ENCODE measurements at regions not wholly inside any gene's neighbourhood (a gene's known extent, or its start where the extent isn't known, plus 50 kb on each side); places are given as distances from the start of the nearest gene placed in this dataset.

- TF ChIP-seq, protein P1, sequence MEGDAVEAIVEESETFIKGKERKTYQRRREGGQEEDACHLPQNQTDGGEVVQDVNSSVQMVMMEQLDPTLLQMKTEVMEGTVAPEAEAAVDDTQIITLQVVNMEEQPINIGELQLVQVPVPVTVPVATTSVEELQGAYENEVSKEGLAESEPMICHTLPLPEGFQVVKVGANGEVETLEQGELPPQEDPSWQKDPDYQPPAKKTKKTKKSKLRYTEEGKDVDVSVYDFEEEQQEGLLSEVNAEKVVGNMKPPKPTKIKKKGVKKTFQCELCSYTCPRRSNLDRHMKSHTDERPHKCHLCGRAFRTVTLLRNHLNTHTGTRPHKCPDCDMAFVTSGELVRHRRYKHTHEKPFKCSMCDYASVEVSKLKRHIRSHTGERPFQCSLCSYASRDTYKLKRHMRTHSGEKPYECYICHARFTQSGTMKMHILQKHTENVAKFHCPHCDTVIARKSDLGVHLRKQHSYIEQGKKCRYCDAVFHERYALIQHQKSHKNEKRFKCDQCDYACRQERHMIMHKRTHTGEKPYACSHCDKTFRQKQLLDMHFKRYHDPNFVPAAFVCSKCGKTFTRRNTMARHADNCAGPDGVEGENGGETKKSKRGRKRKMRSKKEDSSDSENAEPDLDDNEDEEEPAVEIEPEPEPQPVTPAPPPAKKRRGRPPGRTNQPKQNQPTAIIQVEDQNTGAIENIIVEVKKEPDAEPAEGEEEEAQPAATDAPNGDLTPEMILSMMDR (IDR thresholded peaks at IDR 0.05; ENCODE audit: extremely low read depth, insufficient read depth, missing control alignments), result no peak
- in situ Hi-C loops (cut with MboI; ENCODE audit: low pct_unique_long_range_greater_than_20kb, low sequenced_read_pairs, unreplicated experiment), result no loop called here
- DNase-seq (ENCODE audit: low spot score), result no peak
Observed at GRCh38 chr15:87368511-87368910, 888.0 kb downstream of the NTRK3 start.

DNA sequence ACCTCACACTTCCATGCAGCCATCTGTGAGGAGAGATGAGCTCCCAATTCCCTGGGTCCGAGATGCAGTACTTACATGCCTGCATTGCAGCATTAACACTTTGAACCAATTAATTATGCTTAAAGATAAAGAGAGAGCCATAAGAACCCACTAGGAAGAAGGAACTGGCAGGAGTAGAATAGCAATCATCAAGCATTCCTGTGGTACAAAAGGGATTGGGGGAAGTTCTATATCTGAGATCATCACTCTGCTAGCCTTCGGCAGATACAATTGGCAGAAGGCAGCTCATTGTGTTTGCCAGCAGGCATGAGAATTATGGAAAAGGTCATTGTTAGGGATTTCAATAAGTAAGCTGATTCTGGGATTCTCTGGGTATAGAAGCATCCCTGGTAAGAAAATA lies 891.4 kb downstream of the NTRK3 start:
- TF ChIP-seq, protein P1 (IDR thresholded peaks at IDR 0.05; ENCODE audit: extremely low read depth, insufficient read depth, missing control alignments), result no peak
- in situ Hi-C loops (cut with MboI; ENCODE audit: low pct_unique_long_range_greater_than_20kb, low sequenced_read_pairs, unreplicated experiment), result no loop called here
- DNase-seq (ENCODE audit: low spot score), result no peak

DNA sequence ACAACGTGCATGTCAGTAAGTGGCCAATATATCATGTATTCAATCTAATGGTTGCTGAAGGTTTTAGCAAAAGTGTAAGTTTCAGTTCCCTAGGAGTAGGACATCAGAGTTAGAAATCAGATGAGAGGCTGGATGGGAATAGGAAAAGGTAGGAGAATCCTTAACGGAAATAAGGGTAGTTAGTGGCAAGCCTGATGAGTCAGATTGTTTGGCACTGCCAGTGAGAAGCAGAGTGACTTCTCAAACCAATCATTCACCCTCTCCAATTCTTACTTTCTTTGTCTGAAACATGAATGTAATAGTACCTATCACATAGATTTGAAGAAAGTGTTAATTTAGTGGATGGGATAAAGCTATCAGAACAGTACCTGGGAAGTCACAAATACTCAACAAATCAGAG lies 894.0 kb downstream of the NTRK3 start:
- no peak for DNase-seq (ENCODE audit: low spot score)
- in situ Hi-C loops (cut with MboI; ENCODE audit: low pct_unique_long_range_greater_than_20kb, low sequenced_read_pairs, unreplicated experiment), result no loop called here
- TF ChIP-seq, protein P1 (IDR thresholded peaks at IDR 0.05; ENCODE audit: extremely low read depth, insufficient read depth, missing control alignments), result no peak

- TF ChIP-seq, protein P1 (IDR thresholded peaks at IDR 0.05; ENCODE audit: extremely low read depth, insufficient read depth, missing control alignments), result no peak
- in situ Hi-C loops (cut with MboI; ENCODE audit: low pct_unique_long_range_greater_than_20kb, low sequenced_read_pairs, unreplicated experiment), result no loop called here
- DNase-seq (ENCODE audit: low spot score), result no peak
Observed at GRCh38 chr15:87357637-87358313, 898.8 kb downstream of the NTRK3 start.

- TF ChIP-seq, protein P1 (IDR thresholded peaks at IDR 0.05; ENCODE audit: extremely low read depth, insufficient read depth, missing control alignments), result no peak
- no peak for DNase-seq (ENCODE audit: low spot score)
- in situ Hi-C loops (cut with MboI; ENCODE audit: low pct_unique_long_range_greater_than_20kb, low sequenced_read_pairs, unreplicated experiment), result no loop called here
Observed at GRCh38 chr15:87355946-87356345, 900.6 kb downstream of the NTRK3 start.

DNA sequence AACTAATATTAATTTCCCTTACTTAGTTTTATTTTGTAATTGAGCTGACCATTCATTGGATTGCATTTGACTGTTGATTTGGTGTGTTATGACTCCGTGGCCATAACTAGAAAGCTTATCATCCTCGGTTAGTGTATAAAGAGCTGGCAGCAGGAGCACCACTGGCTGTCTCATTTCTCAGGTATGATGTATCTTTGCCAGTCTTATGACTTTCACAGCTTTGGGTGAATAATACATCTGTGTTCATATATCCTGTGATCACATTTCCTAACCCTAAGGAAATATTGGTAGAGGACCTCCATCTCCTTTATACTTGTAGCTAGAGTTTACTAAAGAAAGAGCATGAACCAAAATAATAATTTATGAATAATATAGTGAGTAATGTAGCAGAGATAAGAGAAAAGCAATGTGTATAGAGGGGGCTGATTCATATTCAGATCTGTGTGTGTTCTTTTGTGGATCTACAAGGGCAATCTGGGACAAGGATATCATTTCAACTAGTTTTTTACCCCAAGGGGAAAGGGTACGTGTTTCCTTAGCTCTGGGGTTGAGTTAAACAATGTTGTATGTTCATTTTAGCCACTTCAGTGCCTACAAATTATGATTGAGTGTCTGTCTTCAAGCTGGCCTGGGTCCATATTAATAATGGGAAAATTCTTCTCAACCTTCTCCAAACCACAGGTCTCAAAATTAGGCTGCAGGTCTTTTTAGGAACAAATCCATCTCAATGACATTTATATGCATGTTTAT lies 901.7 kb downstream of the NTRK3 start:
- TF ChIP-seq, protein P1 (IDR thresholded peaks at IDR 0.05; ENCODE audit: extremely low read depth, insufficient read depth, missing control alignments), result no peak
- no peak for DNase-seq (ENCODE audit: low spot score)
- in situ Hi-C loops (cut with MboI; ENCODE audit: low pct_unique_long_range_greater_than_20kb, low sequenced_read_pairs, unreplicated experiment), result no loop called here
